Calu3 (cell line): ENCODE measurements at regions not wholly inside any gene's neighbourhood (a gene's known extent, or its start where the extent isn't known, plus 50 kb on each side); places are given as distances from the start of the nearest gene placed in this dataset.

Experiments used
- BruUV-seq: library from RNA; stranded (reverse); fragments of 400-500 nt; replicated peaks from 2 replicates; lab custom pipeline; 2021; lab: Mats Ljungman, UMichigan
- CTCF ChIA-PET: fragments of 300-600 bp; sonication (Branson Sonifier 250); formaldehyde crosslinking; loops from one replicate; lab custom pipeline; 2022; ENCODE audit warnings: antibody characterized with exemption; lab: Charles Lee
- DNase-seq: peaks from one replicate; pipeline ENCODE4 v3.0.0; 2022
- H3K27ac Mint-ChIP-seq: one replicate; pipeline ENCODE4 v1.8.0; 2022; ENCODE audit warnings: mixed read lengths; ENCODE audit not compliant: unreplicated experiment
- H3K27me3 Mint-ChIP-seq: one replicate; pipeline ENCODE4 v1.8.0; 2022; ENCODE audit warnings: mixed read lengths; ENCODE audit not compliant: unreplicated experiment
- H3K36me3 Mint-ChIP-seq: one replicate; pipeline ENCODE4 v1.8.0; 2022; ENCODE audit warnings: mild to moderate bottlenecking, moderate library complexity, mixed read lengths; ENCODE audit not compliant: insufficient read depth, unreplicated experiment
- H3K4me1 Mint-ChIP-seq: one replicate; pipeline ENCODE4 v1.8.0; 2022; ENCODE audit warnings: mild to moderate bottlenecking, low read depth, mixed read lengths; ENCODE audit not compliant: unreplicated experiment
- H3K4me3 Mint-ChIP-seq: one replicate; pipeline ENCODE4 v1.8.0; 2022; ENCODE audit warnings: mild to moderate bottlenecking, low read depth, moderate library complexity, mixed read lengths; ENCODE audit not compliant: unreplicated experiment
- H3K9me3 Mint-ChIP-seq: one replicate; pipeline ENCODE4 v1.8.0; 2022; ENCODE audit warnings: low read depth, mixed read lengths; ENCODE audit not compliant: unreplicated experiment
- intact Hi-C: fragments of 100-400 bp; cut with micrococcal nuclease; formaldehyde crosslinking; loops from one replicate; pipeline ENCODE4 v1.10.0; 2022; ENCODE audit not compliant: unreplicated experiment
- TF ChIP-seq, protein P1 (sequence below): fragments of 200-600 bp; IDR thresholded peaks from one replicate; pipeline ENCODE4 v1.8.0; 2022; ENCODE audit warnings: antibody characterized with exemption; ENCODE audit not compliant: unreplicated experiment

DNA sequence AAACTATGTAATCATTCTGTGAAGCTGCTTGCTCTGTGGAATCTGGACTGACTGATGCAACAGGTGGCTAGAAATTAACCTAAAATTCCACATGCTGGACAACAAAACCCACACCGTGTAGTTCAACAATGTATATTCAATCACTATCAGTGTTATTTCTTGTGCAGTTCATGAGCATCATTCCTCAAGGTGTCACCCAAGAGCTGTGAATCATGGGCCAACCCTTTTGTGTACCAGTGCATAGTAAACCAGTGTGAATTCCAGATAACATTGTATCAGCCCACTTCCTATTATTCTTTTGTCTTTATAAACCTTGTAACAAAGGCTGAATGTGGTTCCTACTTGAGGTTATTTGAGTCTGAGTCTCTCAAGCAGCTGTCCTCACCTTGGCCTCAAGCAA, 905.2 kb upstream of the ZNF722 start:
- H3K36me3 Mint-ChIP-seq = no peaks in the 10 kb centered on the region
- H3K4me3 Mint-ChIP-seq = no peak overlapping the region
- DNase-seq = no peak
- TF ChIP-seq, protein P1, sequence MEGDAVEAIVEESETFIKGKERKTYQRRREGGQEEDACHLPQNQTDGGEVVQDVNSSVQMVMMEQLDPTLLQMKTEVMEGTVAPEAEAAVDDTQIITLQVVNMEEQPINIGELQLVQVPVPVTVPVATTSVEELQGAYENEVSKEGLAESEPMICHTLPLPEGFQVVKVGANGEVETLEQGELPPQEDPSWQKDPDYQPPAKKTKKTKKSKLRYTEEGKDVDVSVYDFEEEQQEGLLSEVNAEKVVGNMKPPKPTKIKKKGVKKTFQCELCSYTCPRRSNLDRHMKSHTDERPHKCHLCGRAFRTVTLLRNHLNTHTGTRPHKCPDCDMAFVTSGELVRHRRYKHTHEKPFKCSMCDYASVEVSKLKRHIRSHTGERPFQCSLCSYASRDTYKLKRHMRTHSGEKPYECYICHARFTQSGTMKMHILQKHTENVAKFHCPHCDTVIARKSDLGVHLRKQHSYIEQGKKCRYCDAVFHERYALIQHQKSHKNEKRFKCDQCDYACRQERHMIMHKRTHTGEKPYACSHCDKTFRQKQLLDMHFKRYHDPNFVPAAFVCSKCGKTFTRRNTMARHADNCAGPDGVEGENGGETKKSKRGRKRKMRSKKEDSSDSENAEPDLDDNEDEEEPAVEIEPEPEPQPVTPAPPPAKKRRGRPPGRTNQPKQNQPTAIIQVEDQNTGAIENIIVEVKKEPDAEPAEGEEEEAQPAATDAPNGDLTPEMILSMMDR = no peak
- H3K27ac Mint-ChIP-seq = no peak overlapping the region
- BruUV-seq = no TSS peak
- H3K4me1 Mint-ChIP-seq = no peaks in the 10 kb centered on the region
- CTCF ChIA-PET = no interaction called here
- peaks cover 3% of the 10 kb centered on the region for H3K9me3 Mint-ChIP-seq
- H3K27me3 Mint-ChIP-seq = no peaks in the 10 kb centered on the region
- intact Hi-C loops = no loop called here

DNA sequence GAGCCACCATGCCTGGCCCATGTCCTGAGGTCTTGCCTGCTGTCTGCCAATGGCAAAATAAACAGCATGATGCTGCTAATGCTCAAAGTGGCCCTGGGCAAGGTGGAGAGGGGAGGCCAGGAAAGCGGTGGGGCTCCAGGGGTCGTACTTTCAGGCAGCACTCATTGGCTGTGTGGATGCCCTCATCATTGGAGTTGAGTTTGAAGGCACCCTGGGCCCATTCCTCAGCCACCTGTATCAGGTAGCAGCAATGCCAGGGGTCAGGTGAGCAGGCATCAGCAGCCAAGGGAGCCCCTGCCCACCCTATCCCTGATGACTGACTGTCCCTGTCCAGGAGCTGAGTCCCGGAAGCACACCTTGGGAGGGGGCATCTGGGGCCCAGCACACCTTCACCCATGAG, 902.5 kb upstream of the ZNF722 start:
- Mint-ChIP-seq H3K4me1 (no peaks in the 10 kb centered on the region), H3K4me3 (no peak overlapping the region), H3K27ac (no peak overlapping the region), H3K27me3 (no peaks in the 10 kb centered on the region), H3K36me3 (no peaks in the 10 kb centered on the region), H3K9me3 (no peaks in the 10 kb centered on the region)
- TF ChIP-seq, protein P1 = no peak
- CTCF ChIA-PET = no interaction called here
- BruUV-seq = no TSS peak
- no peak for DNase-seq
- intact Hi-C loops = no loop called here

- Mint-ChIP-seq H3K27ac (no peak overlapping the region), H3K36me3 (no peaks in the 10 kb centered on the region), H3K27me3 (no peaks in the 10 kb centered on the region), H3K9me3 (peaks cover 4% of the 10 kb centered on the region), H3K4me3 (no peak overlapping the region), H3K4me1 (no peaks in the 10 kb centered on the region)
- TF ChIP-seq, protein P1 = no peak
- intact Hi-C loops = loop anchor here (10.0 kb wide), 1 partner anchor 60 kb away; no protein-coding TSS in a partner anchor
- DNase-seq = no peak
- CTCF ChIA-PET = no interaction called here
- BruUV-seq = no TSS peak
These were observed 894.0 kb upstream of the ZNF722 start for GRCh38 chr7:63104666-63105065.

- intact Hi-C loops = loop anchor here (10.0 kb wide), 1 partner anchor 59 kb away; no protein-coding TSS in a partner anchor
- Mint-ChIP-seq H3K9me3 (peaks cover 4% of the 10 kb centered on the region), H3K27ac (no peak overlapping the region), H3K4me3 (no peak overlapping the region), H3K4me1 (no peaks in the 10 kb centered on the region), H3K36me3 (no peaks in the 10 kb centered on the region), H3K27me3 (no peaks in the 10 kb centered on the region)
- TF ChIP-seq, protein P1 = no peak
- BruUV-seq = no TSS peak
- CTCF ChIA-PET = no interaction called here
- DNase-seq = no peak
These were observed 892.7 kb upstream of the ZNF722 start for GRCh38 chr7:63105978-63106377.
